Upper lobe of left lung (tissue), 4 donors: ENCODE measurements at regions not wholly inside any gene's neighbourhood (a gene's known extent, or its start where the extent isn't known, plus 50 kb on each side); places are given as distances from the start of the nearest gene placed in this dataset.

ENCODE experiments used
- EP300 ChIP-seq, 4 donors: sonication (generic); formaldehyde crosslinking; IDR thresholded peaks; one replicate each; pipeline ENCODE4 v1.5.1; 2017; ENCODE audit warnings: antibody characterized with exemption in 4 of 4, control low read depth in 2 of 4
- POLR2A ChIP-seq, 4 donors: fragments of 450-650 bp; IDR thresholded peaks; one replicate each; pipeline ENCODE4 v1.5.1; 2016 to 2017; ENCODE audit warnings: antibody characterized with exemption in 4 of 4, mild to moderate bottlenecking in 2 of 4
- POLR2AphosphoS5 ChIP-seq, 2 donors: sonication (generic); formaldehyde crosslinking; IDR thresholded peaks; one replicate each; pipeline ENCODE4 v1.5.1; 2017; ENCODE audit warnings: antibody characterized with exemption in 2 of 2
- TF ChIP-seq, protein P1 (sequence below), 6 experiments: fragments of 450-650 bp in 4 of 6; fragments of 200-600 bp in 2 of 6; sonication (generic) in 2 of 6; IDR thresholded peaks; one replicate each; pipeline ENCODE4 v1.5.1; 2016 to 2019; ENCODE audit warnings: antibody characterized with exemption in 6 of 6

- TF ChIP-seq, protein P1, sequence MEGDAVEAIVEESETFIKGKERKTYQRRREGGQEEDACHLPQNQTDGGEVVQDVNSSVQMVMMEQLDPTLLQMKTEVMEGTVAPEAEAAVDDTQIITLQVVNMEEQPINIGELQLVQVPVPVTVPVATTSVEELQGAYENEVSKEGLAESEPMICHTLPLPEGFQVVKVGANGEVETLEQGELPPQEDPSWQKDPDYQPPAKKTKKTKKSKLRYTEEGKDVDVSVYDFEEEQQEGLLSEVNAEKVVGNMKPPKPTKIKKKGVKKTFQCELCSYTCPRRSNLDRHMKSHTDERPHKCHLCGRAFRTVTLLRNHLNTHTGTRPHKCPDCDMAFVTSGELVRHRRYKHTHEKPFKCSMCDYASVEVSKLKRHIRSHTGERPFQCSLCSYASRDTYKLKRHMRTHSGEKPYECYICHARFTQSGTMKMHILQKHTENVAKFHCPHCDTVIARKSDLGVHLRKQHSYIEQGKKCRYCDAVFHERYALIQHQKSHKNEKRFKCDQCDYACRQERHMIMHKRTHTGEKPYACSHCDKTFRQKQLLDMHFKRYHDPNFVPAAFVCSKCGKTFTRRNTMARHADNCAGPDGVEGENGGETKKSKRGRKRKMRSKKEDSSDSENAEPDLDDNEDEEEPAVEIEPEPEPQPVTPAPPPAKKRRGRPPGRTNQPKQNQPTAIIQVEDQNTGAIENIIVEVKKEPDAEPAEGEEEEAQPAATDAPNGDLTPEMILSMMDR (IDR thresholded peaks at IDR 0.05) = no peak
- TF ChIP-seq POLR2A (IDR thresholded peaks at IDR 0.05) (no peak), EP300 (IDR thresholded peaks at IDR 0.05) (no peak), POLR2AphosphoS5 (IDR thresholded peaks at IDR 0.05) (peak; percentile 37 to 64)
These were observed 129.8 kb upstream of the TANK start for GRCh38 chr2:161030260-161031063.
